IMR-90 (cell line): ENCODE measurements at regions not wholly inside any gene's neighbourhood (a gene's known extent, or its start where the extent isn't known, plus 50 kb on each side); places are given as distances from the start of the nearest gene placed in this dataset.

Experiments
- ATAC-seq: fragments of 200-7000 bp; cut with Tn5 transposase; 2 replicates; pipeline ENCODE4 v1.9.1; 2020; ENCODE audit warnings: low read depth, mild to moderate bottlenecking, moderate library complexity
- BruUV-seq: library from RNA; stranded (reverse); fragments of 400-500 nt; replicated peaks from 2 replicates; lab custom pipeline; 2021; lab: Mats Ljungman, UMichigan
- CTCF ChIA-PET: fragments of 300-600 bp; formaldehyde crosslinking; extraction: SDS; loops from one replicate; lab custom pipeline; 2021; ENCODE audit warnings: antibody characterized with exemption; lab: Yijun Ruan, JAX
- POLR2A ChIA-PET: fragments of 300-600 bp; sonication (Branson Sonifier 250); formaldehyde crosslinking; loops from one replicate; lab custom pipeline; 2022; ENCODE audit warnings: antibody characterized with exemption; ENCODE audit not compliant: unreplicated experiment; lab: Charles Lee
- DNase-seq: peaks from one replicate; pipeline ENCODE4 v3.0.0; 2013
- H2AFZ ChIP-seq: replicated peaks from 2 replicates; pipeline ENCODE3; 2013; ENCODE audit warnings: low read length, mild to moderate bottlenecking; ENCODE audit not compliant: poor library complexity
- H2AK5ac ChIP-seq: 2 replicates; pipeline ENCODE4 v1.6.1; 2013; ENCODE audit warnings: low read depth, low read length, inconsistent platforms
- H2AK9ac ChIP-seq: replicated peaks from 2 replicates; pipeline ENCODE3; 2013; ENCODE audit warnings: mild to moderate bottlenecking, low read depth, low read length, moderate library complexity; ENCODE audit not compliant: poor library complexity
- H2BK120ac ChIP-seq: 2 replicates; pipeline ENCODE4 v1.6.1; 2013; ENCODE audit warnings: low read depth, low read length, inconsistent platforms
- H2BK15ac ChIP-seq: 3 replicates; pipeline ENCODE4 v1.6.1; 2013; ENCODE audit warnings: low read depth, low read length, inconsistent platforms
- H2BK20ac ChIP-seq: 2 replicates; pipeline ENCODE4 v1.6.1; 2013; ENCODE audit warnings: low read depth, mild to moderate bottlenecking, inconsistent platforms, low read length, moderate library complexity
- H2BK5ac ChIP-seq: 2 replicates; pipeline ENCODE4 v1.6.1; 2013; ENCODE audit warnings: mild to moderate bottlenecking, low read depth, low read length, inconsistent platforms; ENCODE audit not compliant: poor library complexity, severe bottlenecking
- H3K14ac ChIP-seq: replicated peaks from 2 replicates; pipeline ENCODE4 v1.6.1; 2013; ENCODE audit warnings: low read depth, low read length, inconsistent platforms
- H3K18ac ChIP-seq: 2 replicates; pipeline ENCODE4 v1.6.1; 2013; ENCODE audit warnings: low read depth, low read length, control low read depth
- H3K23ac ChIP-seq: 2 replicates; pipeline ENCODE4 v1.6.1; 2013; ENCODE audit warnings: low read depth, low read length, inconsistent platforms
- H3K27ac ChIP-seq: 2 replicates; pipeline ENCODE4 v1.5.1; 2013; ENCODE audit warnings: mild to moderate bottlenecking, control low read depth, low read length; ENCODE audit not compliant: insufficient read depth
- H3K27me3 ChIP-seq: 2 replicates; pipeline ENCODE4 v1.6.1; 2013; ENCODE audit warnings: low read length; ENCODE audit not compliant: control insufficient read depth, insufficient read depth
- H3K36me3 ChIP-seq: 2 replicates; pipeline ENCODE4 v1.6.1; 2013; ENCODE audit warnings: low read length, mixed read lengths; ENCODE audit not compliant: control insufficient read depth, insufficient read depth
- H3K4ac ChIP-seq: 2 replicates; pipeline ENCODE4 v1.6.1; 2013; ENCODE audit warnings: low read depth, low read length, inconsistent platforms
- H3K4me1 ChIP-seq: 2 replicates; pipeline ENCODE4 v1.6.1; 2013; ENCODE audit warnings: low read length, mixed read lengths; ENCODE audit not compliant: control insufficient read depth, insufficient read depth
- H3K4me2 ChIP-seq: 2 replicates; pipeline ENCODE4 v1.6.1; 2013; ENCODE audit warnings: low read depth, mild to moderate bottlenecking, control low read depth, low read length, moderate library complexity
- H3K4me3 ChIP-seq: 2 replicates; pipeline ENCODE4 v1.5.1; 2013; ENCODE audit warnings: low read depth, mild to moderate bottlenecking, control low read depth, low read length, moderate library complexity; ENCODE audit not compliant: insufficient read depth
- H3K56ac ChIP-seq: 2 replicates; pipeline ENCODE4 v1.6.1; 2013; ENCODE audit warnings: low read length, inconsistent platforms; ENCODE audit not compliant: insufficient read depth; ENCODE audit errors: extremely low read depth
- H3K79me1 ChIP-seq, 2 experiments: 2 replicates each; pipeline ENCODE4 v1.6.1; 2013; ENCODE audit warnings: low read length in 2 of 2, inconsistent platforms in 1 of 2, low read depth in 1 of 2
- H3K9ac ChIP-seq: 2 replicates; pipeline ENCODE4 v1.6.1; 2013; ENCODE audit warnings: low read depth, low read length, control low read depth
- H3K9me1 ChIP-seq: 2 replicates; pipeline ENCODE4 v1.6.1; 2013; ENCODE audit warnings: low read length, inconsistent platforms; ENCODE audit not compliant: insufficient read depth
- H3K9me3 ChIP-seq: 2 replicates; pipeline ENCODE4 v1.6.1; 2013; ENCODE audit warnings: low read length; ENCODE audit not compliant: control insufficient read depth, insufficient read depth
- H4K20me1 ChIP-seq: 2 replicates; pipeline ENCODE4 v1.6.1; 2013; ENCODE audit warnings: low read length, inconsistent platforms; ENCODE audit not compliant: insufficient read depth
- H4K5ac ChIP-seq: 2 replicates; pipeline ENCODE4 v1.6.1; 2013; ENCODE audit warnings: mild to moderate bottlenecking, low read depth, low read length, control low read depth
- H4K8ac ChIP-seq, 2 experiments: 2 replicates each; pipeline ENCODE4 v1.6.1; 2013; ENCODE audit warnings: low read depth in 2 of 2, low read length in 2 of 2, control low read depth in 1 of 2, inconsistent platforms in 1 of 2
- H4K91ac ChIP-seq: 2 replicates; pipeline ENCODE4 v1.6.1; 2013; ENCODE audit warnings: low read depth, low read length, inconsistent platforms; ENCODE audit not compliant: insufficient read depth
- BHLHE40 ChIP-seq: fragments of 150-350 bp; IDR thresholded peaks from 2 replicates; pipeline ENCODE4 v1.6.1; 2016; ENCODE audit warnings: mild to moderate bottlenecking, low read depth, low read length
- CHD1 ChIP-seq: IDR thresholded peaks from 2 replicates; pipeline ENCODE4 v1.6.1; 2012; ENCODE audit warnings: low read depth, low read length, improper control_type of control experiment
- FOS ChIP-seq: fragments of 150-350 bp; IDR thresholded peaks from 2 replicates; pipeline ENCODE4 v1.6.1; 2016; ENCODE audit warnings: low read depth, low read length
- MAZ ChIP-seq: IDR thresholded peaks from 2 replicates; pipeline ENCODE4 v1.6.1; 2012; ENCODE audit warnings: low read depth, mild to moderate bottlenecking, low read length, improper control_type of control experiment, moderate library complexity, borderline replicate concordance
- MXI1 ChIP-seq: IDR thresholded peaks from 2 replicates; pipeline ENCODE4 v1.6.1; 2012; ENCODE audit warnings: low read depth, mild to moderate bottlenecking, low read length, moderate library complexity, borderline replicate concordance
- POLR2A ChIP-seq: IDR thresholded peaks from 2 replicates; pipeline ENCODE4 v1.6.1; 2012; ENCODE audit warnings: mild to moderate bottlenecking, low read depth, low read length
- RAD21 ChIP-seq: IDR thresholded peaks from 2 replicates; pipeline ENCODE4 v1.6.1; 2012; ENCODE audit warnings: low read length, improper control_type of control experiment
- RFX5 ChIP-seq: IDR thresholded peaks from 2 replicates; pipeline ENCODE4 v1.8.0; 2012; ENCODE audit warnings: low read depth, mild to moderate bottlenecking, low read length, moderate library complexity
- USF2 ChIP-seq: fragments of 150-350 bp; IDR thresholded peaks from 2 replicates; pipeline ENCODE4 v1.6.1; 2017; ENCODE audit warnings: mild to moderate bottlenecking, antibody characterized with exemption, low read length, low read depth
- WGBS, 2 experiments: methylation state at CpG; one replicate each; pipeline versions ENCODE4 v1.1.5 to v1.1.7; 2013; ENCODE audit warnings: missing lambda C conversion rate in 2 of 2; ENCODE audit not compliant: insufficient read length in 1 of 2; ENCODE audit errors: extremely low coverage in 2 of 2; 5-methylcytosine and 5-hydroxymethylcytosine counted together
- dilution Hi-C: fragments of 300-500 bp; cut with HindIII; formaldehyde crosslinking; loops from one replicate; pipeline ENCODE4 v1.14.3; 2018; ENCODE audit warnings: low sequenced_read_pairs; ENCODE audit not compliant: unreplicated experiment
- in situ Hi-C: fragments of 300-500 bp; cut with MboI; formaldehyde crosslinking; loops from 3 replicates; pipeline ENCODE4 v1.14.3; 2019; ENCODE audit warnings: low sequenced_read_pairs, inconsistent platforms, mixed read lengths
- intact Hi-C: fragments of 100-400 bp; cut with micrococcal nuclease; formaldehyde crosslinking; loops from 2 replicates; pipeline ENCODE4 v1.10.0; 2022
- TF ChIP-seq, protein P1 (sequence below): fragments of 150-350 bp; IDR thresholded peaks from 2 replicates; pipeline ENCODE4 v1.6.1; 2016; ENCODE audit warnings: low read depth, mild to moderate bottlenecking, low read length, moderate library complexity, borderline replicate concordance

GRCh38 chr3:159482994-159483367 is 505.7 kb upstream of the IL12A start:
- Histone ChIP-seq H2BK20ac (no peak overlapping the region), H2AK5ac (no peak overlapping the region), H4K91ac (no peak overlapping the region), H3K14ac (no peak overlapping the region), H3K27me3 (peaks cover 5% of the 10 kb centered on the region; the same call in 1 of the 2 replicates), H4K20me1 (no peaks in the 10 kb centered on the region), H3K9me3 (no peaks in the 10 kb centered on the region), H3K18ac (no peak overlapping the region), H2AK9ac (no peak overlapping the region), H3K79me1 (no peaks in the 10 kb centered on the region), H3K4me3 (no peak overlapping the region), H3K9ac (no peak overlapping the region), H2AFZ (no peak overlapping the region), H3K4ac (no peak overlapping the region), H3K4me1 (no peaks in the 10 kb centered on the region), H3K36me3 (no peaks in the 10 kb centered on the region), H3K56ac (no peak overlapping the region), H4K5ac (no peak overlapping the region), H2BK5ac (no peak overlapping the region), H4K8ac (no peak overlapping the region), H3K9me1 (no peaks in the 10 kb centered on the region), H3K4me2 (no peak overlapping the region), H2BK120ac (no peak overlapping the region), H2BK15ac (no peak overlapping the region), H3K23ac (no peak overlapping the region), H3K27ac (no peak overlapping the region)
- POLR2A ChIA-PET = no interaction called here
- intact Hi-C loops = no loop called here
- no peak for DNase-seq
- no peak for ATAC-seq
- in situ Hi-C loops = no loop called here
- CTCF ChIA-PET = no interaction called here
- no CpG with 5 or more reads among the region's 5 CpGs for WGBS, 2 experiments
- no peak for TF ChIP-seq CHD1
- no peak for TF ChIP-seq POLR2A
- TF ChIP-seq MAZ = no peak
- no peak for TF ChIP-seq BHLHE40
- TF ChIP-seq, protein P1, sequence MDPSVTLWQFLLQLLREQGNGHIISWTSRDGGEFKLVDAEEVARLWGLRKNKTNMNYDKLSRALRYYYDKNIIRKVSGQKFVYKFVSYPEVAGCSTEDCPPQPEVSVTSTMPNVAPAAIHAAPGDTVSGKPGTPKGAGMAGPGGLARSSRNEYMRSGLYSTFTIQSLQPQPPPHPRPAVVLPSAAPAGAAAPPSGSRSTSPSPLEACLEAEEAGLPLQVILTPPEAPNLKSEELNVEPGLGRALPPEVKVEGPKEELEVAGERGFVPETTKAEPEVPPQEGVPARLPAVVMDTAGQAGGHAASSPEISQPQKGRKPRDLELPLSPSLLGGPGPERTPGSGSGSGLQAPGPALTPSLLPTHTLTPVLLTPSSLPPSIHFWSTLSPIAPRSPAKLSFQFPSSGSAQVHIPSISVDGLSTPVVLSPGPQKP = no peak
- TF ChIP-seq USF2 = no peak
- TF ChIP-seq FOS = no peak
- no peak for TF ChIP-seq RFX5
- no peak for TF ChIP-seq MXI1
- TF ChIP-seq RAD21 = no peak
- BruUV-seq = no TSS peak
- dilution Hi-C loops = no loop called here
